IPS-20b (cell line): ENCODE measurements at regions not wholly inside any gene's neighbourhood (a gene's known extent, or its start where the extent isn't known, plus 50 kb on each side); places are given as distances from the start of the nearest gene placed in this dataset.

Source experiments
- H3K27ac ChIP-seq: one replicate; pipeline ENCODE4 v1.5.1; 2013; ENCODE audit warnings: low read length
- H3K27me3 ChIP-seq: 2 replicates; pipeline ENCODE4 v1.6.1; 2013; ENCODE audit warnings: mild to moderate bottlenecking, low read length, inconsistent platforms; ENCODE audit not compliant: insufficient read depth
- H3K36me3 ChIP-seq: 2 replicates; pipeline ENCODE4 v1.6.1; 2013; ENCODE audit warnings: low read depth, mild to moderate bottlenecking, inconsistent platforms, low read length, moderate library complexity; ENCODE audit not compliant: insufficient read depth
- H3K4me1 ChIP-seq: 2 replicates; pipeline ENCODE4 v1.6.1; 2013; ENCODE audit warnings: mild to moderate bottlenecking, control low read depth, inconsistent platforms, low read length, moderate library complexity; ENCODE audit not compliant: insufficient read depth
- H3K4me3 ChIP-seq: 2 replicates; pipeline ENCODE4 v1.5.1; 2013; ENCODE audit warnings: mild to moderate bottlenecking, low read length, inconsistent platforms
- H3K9ac ChIP-seq: 2 replicates; pipeline ENCODE4 v1.6.1; 2013; ENCODE audit warnings: low read depth, mild to moderate bottlenecking, inconsistent platforms, low read length, moderate library complexity
- H3K9me3 ChIP-seq: 2 replicates; pipeline ENCODE4 v1.6.1; 2013; ENCODE audit warnings: mild to moderate bottlenecking, low read depth, low read length, inconsistent platforms; ENCODE audit not compliant: insufficient read depth

- Histone ChIP-seq H3K27ac (no peak overlapping the region), H3K27me3 (no peaks in the 10 kb centered on the region), H3K4me3 (no peak overlapping the region), H3K36me3 (no peaks in the 10 kb centered on the region), H3K9ac (no peak overlapping the region), H3K9me3 (peaks cover 8% of the 10 kb centered on the region; the same call in 1 of the 2 replicates), H3K4me1 (no peaks in the 10 kb centered on the region)
Measured at GRCh38 chr2:236866542-236867340, 218.9 kb upstream of the COPS8 start.

GRCh38 chr2:236867441-236868260, 218.0 kb upstream of the COPS8 start:
- peaks cover 8% of the 10 kb centered on the region; the same call in 1 of the 2 replicates for H3K9me3 ChIP-seq
- no peak overlapping the region for H3K9ac ChIP-seq
- H3K4me1 ChIP-seq = no peaks in the 10 kb centered on the region
- no peak overlapping the region for H3K27ac ChIP-seq
- H3K36me3 ChIP-seq = no peaks in the 10 kb centered on the region
- H3K27me3 ChIP-seq = no peaks in the 10 kb centered on the region
- no peak overlapping the region for H3K4me3 ChIP-seq

- no peak overlapping the region for H3K4me3 ChIP-seq
- H3K36me3 ChIP-seq = no peaks in the 10 kb centered on the region
- no peaks in the 10 kb centered on the region for H3K27me3 ChIP-seq
- no peak overlapping the region for H3K9ac ChIP-seq
- no peak overlapping the region for H3K27ac ChIP-seq
- H3K4me1 ChIP-seq = no peaks in the 10 kb centered on the region
- no peaks in the 10 kb centered on the region for H3K9me3 ChIP-seq
Measured at GRCh38 chr2:236870370-236870769, 215.3 kb upstream of the COPS8 start.

GRCh38 chr2:236871500-236872001, 214.1 kb upstream of the COPS8 start:
- H3K9ac ChIP-seq = no peak overlapping the region
- H3K9me3 ChIP-seq = no peaks in the 10 kb centered on the region
- no peaks in the 10 kb centered on the region for H3K27me3 ChIP-seq
- no peaks in the 10 kb centered on the region for H3K36me3 ChIP-seq
- H3K27ac ChIP-seq = no peak overlapping the region
- no peak overlapping the region for H3K4me3 ChIP-seq
- no peaks in the 10 kb centered on the region for H3K4me1 ChIP-seq

- Histone ChIP-seq H3K27me3 (no peaks in the 10 kb centered on the region), H3K4me1 (no peaks in the 10 kb centered on the region), H3K36me3 (no peaks in the 10 kb centered on the region), H3K9me3 (no peaks in the 10 kb centered on the region), H3K4me3 (no peak overlapping the region), H3K27ac (no peak overlapping the region), H3K9ac (no peak overlapping the region)
Measured at GRCh38 chr2:236872015-236872414, 213.7 kb upstream of the COPS8 start.

GRCh38 chr2:236872981-236873380, 212.7 kb upstream of the COPS8 start:
- H3K4me3 ChIP-seq = no peak overlapping the region
- no peak overlapping the region for H3K27ac ChIP-seq
- no peaks in the 10 kb centered on the region for H3K36me3 ChIP-seq
- H3K27me3 ChIP-seq = no peaks in the 10 kb centered on the region
- no peaks in the 10 kb centered on the region for H3K4me1 ChIP-seq
- H3K9me3 ChIP-seq = no peaks in the 10 kb centered on the region
- no peak overlapping the region for H3K9ac ChIP-seq

GRCh38 chr2:236873636-236874035, 212.1 kb upstream of the COPS8 start:
- no peaks in the 10 kb centered on the region for H3K9me3 ChIP-seq
- H3K27ac ChIP-seq = no peak overlapping the region
- no peak overlapping the region for H3K4me3 ChIP-seq
- no peak overlapping the region for H3K9ac ChIP-seq
- no peaks in the 10 kb centered on the region for H3K36me3 ChIP-seq
- no peaks in the 10 kb centered on the region for H3K4me1 ChIP-seq
- H3K27me3 ChIP-seq = no peaks in the 10 kb centered on the region

- no peak overlapping the region for H3K9ac ChIP-seq
- no peaks in the 10 kb centered on the region for H3K4me1 ChIP-seq
- no peaks in the 10 kb centered on the region for H3K9me3 ChIP-seq
- no peaks in the 10 kb centered on the region for H3K27me3 ChIP-seq
- no peak overlapping the region for H3K4me3 ChIP-seq
- no peak overlapping the region for H3K27ac ChIP-seq
- no peaks in the 10 kb centered on the region for H3K36me3 ChIP-seq
Measured at GRCh38 chr2:236874866-236875481, 210.7 kb upstream of the COPS8 start.

- no peak overlapping the region for H3K9ac ChIP-seq
- H3K4me1 ChIP-seq = no peaks in the 10 kb centered on the region
- no peaks in the 10 kb centered on the region for H3K36me3 ChIP-seq
- H3K27ac ChIP-seq = no peak overlapping the region
- no peaks in the 10 kb centered on the region for H3K9me3 ChIP-seq
- H3K27me3 ChIP-seq = no peaks in the 10 kb centered on the region
- H3K4me3 ChIP-seq = no peak overlapping the region
Measured at GRCh38 chr2:236875906-236876505, 209.7 kb upstream of the COPS8 start.

GRCh38 chr2:236876642-236877041, 209.0 kb upstream of the COPS8 start:
- no peak overlapping the region for H3K27ac ChIP-seq
- no peaks in the 10 kb centered on the region for H3K27me3 ChIP-seq
- H3K9me3 ChIP-seq = no peaks in the 10 kb centered on the region
- no peak overlapping the region for H3K4me3 ChIP-seq
- H3K9ac ChIP-seq = no peak overlapping the region
- no peaks in the 10 kb centered on the region for H3K4me1 ChIP-seq
- H3K36me3 ChIP-seq = no peaks in the 10 kb centered on the region

GRCh38 chr2:236877972-236878371, 207.7 kb upstream of the COPS8 start:
- no peak overlapping the region for H3K27ac ChIP-seq
- H3K4me1 ChIP-seq = no peaks in the 10 kb centered on the region
- no peaks in the 10 kb centered on the region for H3K27me3 ChIP-seq
- H3K4me3 ChIP-seq = no peak overlapping the region
- peaks cover 9% of the 10 kb centered on the region; the same call in 1 of the 2 replicates for H3K9me3 ChIP-seq
- H3K36me3 ChIP-seq = no peaks in the 10 kb centered on the region
- no peak overlapping the region for H3K9ac ChIP-seq
